Caco-2 (cell line): ENCODE measurements at regions not wholly inside any gene's neighbourhood (a gene's known extent, or its start where the extent isn't known, plus 50 kb on each side); places are given as distances from the start of the nearest gene placed in this dataset.

Experiments
- BruUV-seq: library from RNA; stranded (reverse); fragments of 400-500 nt; replicated peaks from 2 replicates; lab custom pipeline; 2021; lab: Mats Ljungman, UMichigan
- CTCF ChIA-PET: fragments of 300-600 bp; sonication (Branson Sonifier 250); formaldehyde crosslinking; loops from one replicate; lab custom pipeline; 2022; ENCODE audit warnings: antibody characterized with exemption; lab: Charles Lee
- POLR2A ChIA-PET: fragments of 300-600 bp; sonication (Branson Sonifier 250); formaldehyde crosslinking; loops from one replicate; lab custom pipeline; 2022; ENCODE audit warnings: antibody characterized with exemption; lab: Charles Lee
- DNase-seq, 2 experiments: peaks; one replicate each; pipeline versions ENCODE4 v3.0.0 to v3.0.0-alpha.2; 2020 to 2022
- H3K27me3 ChIP-seq: replicated peaks from 2 replicates; pipeline ENCODE4 v1.6.0; 2011; ENCODE audit warnings: low read length; ENCODE audit not compliant: control insufficient read depth, insufficient read depth
- H3K36me3 ChIP-seq: 2 replicates; pipeline ENCODE4 v1.5.1; 2011; ENCODE audit warnings: low read length; ENCODE audit not compliant: control insufficient read depth, insufficient read depth
- H3K4me1 ChIP-seq: fragments of 250-450 bp; sonication (Bioruptor Pico); 2 replicates; pipeline ENCODE4 v1.5.1; 2020; ENCODE audit warnings: mild to moderate bottlenecking
- H3K4me3 ChIP-seq: 2 replicates; pipeline ENCODE4 v1.5.1; 2011; ENCODE audit warnings: low read depth, mild to moderate bottlenecking, control low read depth, low read length
- H3K9me3 ChIP-seq: fragments of 250-450 bp; sonication (Bioruptor Pico); 2 replicates; pipeline ENCODE4 v1.5.1; 2020; ENCODE audit warnings: mild to moderate bottlenecking, moderate library complexity
- H3K27ac Mint-ChIP-seq: one replicate; pipeline ENCODE4 v1.8.0; 2022; ENCODE audit warnings: mixed read lengths; ENCODE audit not compliant: unreplicated experiment
- H3K27me3 Mint-ChIP-seq: one replicate; pipeline ENCODE4 v1.8.0; 2022; ENCODE audit warnings: mixed read lengths; ENCODE audit not compliant: insufficient read depth, unreplicated experiment
- H3K36me3 Mint-ChIP-seq: one replicate; pipeline ENCODE4 v1.8.0; 2022; ENCODE audit warnings: mild to moderate bottlenecking, mixed read lengths; ENCODE audit not compliant: insufficient read depth, unreplicated experiment
- H3K4me1 Mint-ChIP-seq: one replicate; pipeline ENCODE4 v1.8.0; 2022; ENCODE audit warnings: low read depth, mixed read lengths; ENCODE audit not compliant: unreplicated experiment
- H3K4me3 Mint-ChIP-seq: one replicate; pipeline ENCODE4 v1.8.0; 2022; ENCODE audit warnings: mild to moderate bottlenecking, moderate library complexity, mixed read lengths; ENCODE audit not compliant: unreplicated experiment
- H3K9me3 Mint-ChIP-seq: one replicate; pipeline ENCODE4 v1.8.0; 2022; ENCODE audit warnings: mixed read lengths; ENCODE audit not compliant: unreplicated experiment
- CTCF ChIP-seq, 2 experiments: fragments of 200-600 bp in 1 of 2; IDR thresholded peaks; 1 replicate in 1 of 2; 2 replicates in 1 of 2; pipeline versions ENCODE4 v1.5.1 to v1.8.0; 2011 to 2022; ENCODE audit warnings: antibody characterized with exemption in 1 of 2, control low read depth in 1 of 2, inconsistent platforms in 1 of 2, low read depth in 1 of 2, low read length in 1 of 2, mild to moderate bottlenecking in 1 of 2, moderate library complexity in 1 of 2; ENCODE audit not compliant: insufficient read depth in 1 of 2, severe bottlenecking in 1 of 2, unreplicated experiment in 1 of 2
- intact Hi-C: fragments of 100-400 bp; cut with micrococcal nuclease; formaldehyde crosslinking; loops from one replicate; pipeline ENCODE4 v1.10.0; 2022; ENCODE audit not compliant: unreplicated experiment

- no peaks in the 10 kb centered on the region for H3K4me1 Mint-ChIP-seq
- no peaks in the 10 kb centered on the region for H3K9me3 Mint-ChIP-seq
- Histone ChIP-seq H3K9me3 (peaks cover 2% of the 10 kb centered on the region; the same call in 1 of the 2 replicates), H3K4me3 (no peak overlapping the region), H3K27me3 (no peaks in the 10 kb centered on the region; the same call in 1 of the 2 replicates), H3K4me1 (no peaks in the 10 kb centered on the region), H3K36me3 (no peaks in the 10 kb centered on the region)
- H3K36me3 Mint-ChIP-seq, result peaks cover 4% of the 10 kb centered on the region
- no peak for TF ChIP-seq CTCF (IDR thresholded peaks at IDR 0.05; ENCODE audit: insufficient read depth in 1 of 2, low read depth in 1 of 2, low read length in 1 of 2, severe bottlenecking in 1 of 2, unreplicated experiment in 1 of 2)
- H3K4me3 Mint-ChIP-seq, result no peak overlapping the region
- no TSS peak for BruUV-seq
- ChIA-PET CTCF (no interaction called here), POLR2A (no interaction called here)
- intact Hi-C loops, result no loop called here
- no peak overlapping the region for H3K27ac Mint-ChIP-seq
- DNase-seq, result no peak
- peaks cover 17% of the 10 kb centered on the region for H3K27me3 Mint-ChIP-seq
Measured at GRCh38 chr9:124188331-124189110, 69.2 kb upstream of the NEK6 start.

GRCh38 chr9:124190761-124191160, 67.0 kb upstream of the NEK6 start:
- H3K4me3 Mint-ChIP-seq, result no peak overlapping the region
- CTCF ChIA-PET, result no interaction called here

More at GRCh38 chr9:124190761-124191160, 67.0 kb upstream of the NEK6 start:
- BruUV-seq, result no TSS peak
- H3K27me3 Mint-ChIP-seq, result peaks cover 17% of the 10 kb centered on the region
- intact Hi-C loops, result no loop called here
- POLR2A ChIA-PET, result no interaction called here
- no peaks in the 10 kb centered on the region for H3K4me1 Mint-ChIP-seq
- peaks cover 5% of the 10 kb centered on the region; the same call in 1 of the 2 replicates for H3K9me3 ChIP-seq
- no peak overlapping the region for H3K27ac Mint-ChIP-seq
- no peaks in the 10 kb centered on the region; the same call in 1 of the 2 replicates for H3K27me3 ChIP-seq
- H3K4me1 ChIP-seq, result no peaks in the 10 kb centered on the region
- DNase-seq, result no peak
- TF ChIP-seq CTCF (IDR thresholded peaks at IDR 0.05; ENCODE audit: insufficient read depth in 1 of 2, low read depth in 1 of 2, low read length in 1 of 2, severe bottlenecking in 1 of 2, unreplicated experiment in 1 of 2), result no peak
- peaks cover 2% of the 10 kb centered on the region for H3K9me3 Mint-ChIP-seq
- H3K36me3 Mint-ChIP-seq, result peaks cover 4% of the 10 kb centered on the region
- H3K36me3 ChIP-seq, result no peaks in the 10 kb centered on the region
- no peak overlapping the region for H3K4me3 ChIP-seq
